ENCODE measurements at regions not wholly inside any gene's neighbourhood (a gene's known extent, or its start where the extent isn't known, plus 50 kb on each side); places are given as distances from the start of the nearest gene placed in this dataset.

GRCh38 chr17:71163813-71164122, 957.1 kb upstream of the SOX9 start:
- DNase-seq: no peak
- H3K27ac Mint-ChIP-seq: no peak overlapping the region
- H3K27me3 ChIP-seq (ENCODE audit: insufficient read depth, low read length): no peaks in the 10 kb centered on the region
- no peaks in the 10 kb centered on the region for H3K4me1 Mint-ChIP-seq
- H3K4me3 Mint-ChIP-seq: no peak overlapping the region
- ChIA-PET POLR2A (ENCODE audit: partially characterized antibody) (no interaction called here), CTCF (ENCODE audit: partially characterized antibody) (no interaction called here)
- peaks cover 0 to 2% of the 10 kb centered on the region in 2 donors for H3K27me3 Mint-ChIP-seq
- H3K27ac ChIP-seq (ENCODE audit: low read depth, low read length): no peak overlapping the region
- no peaks in the 10 kb centered on the region for H3K36me3 Mint-ChIP-seq
- H3K9me3 ChIP-seq (ENCODE audit: control insufficient read depth in 1 of 2, low read length in 2 of 2): no peaks in the 10 kb centered on the region
- no peaks in the 10 kb centered on the region for H3K4me1 ChIP-seq (ENCODE audit: insufficient read depth, low read length)
- intact Hi-C loops (cut with micrococcal nuclease): no loop called here
- no peaks in the 10 kb centered on the region for H3K36me3 ChIP-seq (ENCODE audit: insufficient read depth, low read length)
- peaks cover 0 to 3% (median 0%) of the 10 kb centered on the region in 8 donors for H3K9me3 Mint-ChIP-seq
- H3K4me3 ChIP-seq (ENCODE audit: low read length in 2 of 2): no peak overlapping the region

GRCh38 chr17:71164561-71164960, 956.3 kb upstream of the SOX9 start:
- Histone ChIP-seq H3K9me3 (ENCODE audit: control insufficient read depth in 1 of 2, low read length in 2 of 2) (no peaks in the 10 kb centered on the region), H3K4me1 (ENCODE audit: insufficient read depth, low read length) (no peaks in the 10 kb centered on the region), H3K27me3 (ENCODE audit: insufficient read depth, low read length) (no peaks in the 10 kb centered on the region), H3K4me3 (ENCODE audit: low read length in 2 of 2) (no peak overlapping the region), H3K27ac (ENCODE audit: low read depth, low read length) (no peak overlapping the region), H3K36me3 (ENCODE audit: insufficient read depth, low read length) (no peaks in the 10 kb centered on the region)
- ChIA-PET CTCF (ENCODE audit: partially characterized antibody) (no interaction called here), POLR2A (ENCODE audit: partially characterized antibody) (no interaction called here)
- Mint-ChIP-seq H3K4me3 (no peak overlapping the region), H3K27ac (no peak overlapping the region), H3K4me1 (no peaks in the 10 kb centered on the region), H3K9me3 (peaks cover 0 to 3% (median 0%) of the 10 kb centered on the region in 8 donors), H3K27me3 (peaks cover 0 to 2% of the 10 kb centered on the region in 2 donors), H3K36me3 (no peaks in the 10 kb centered on the region)
- intact Hi-C loops (cut with micrococcal nuclease): no loop called here
- DNase-seq: no peak

GRCh38 chr17:71166311-71166710, 954.5 kb upstream of the SOX9 start:
- CTCF ChIA-PET (ENCODE audit: partially characterized antibody): no interaction called here
- intact Hi-C loops (cut with micrococcal nuclease): no loop called here
- Histone ChIP-seq H3K36me3 (ENCODE audit: insufficient read depth, low read length) (no peaks in the 10 kb centered on the region), H3K27me3 (ENCODE audit: insufficient read depth, low read length) (no peaks in the 10 kb centered on the region), H3K4me1 (ENCODE audit: insufficient read depth, low read length) (no peaks in the 10 kb centered on the region), H3K4me3 (ENCODE audit: low read length in 2 of 2) (no peak overlapping the region), H3K27ac (ENCODE audit: low read depth, low read length) (no peak overlapping the region), H3K9me3 (ENCODE audit: control insufficient read depth in 1 of 2, low read length in 2 of 2) (no peaks in the 10 kb centered on the region)
- POLR2A ChIA-PET (ENCODE audit: partially characterized antibody): no interaction called here
- H3K4me3 Mint-ChIP-seq: no peak overlapping the region
- no peak overlapping the region for H3K27ac Mint-ChIP-seq
- H3K36me3 Mint-ChIP-seq: no peaks in the 10 kb centered on the region
- no peaks in the 10 kb centered on the region for H3K4me1 Mint-ChIP-seq
- peaks cover 0 to 2% of the 10 kb centered on the region in 2 donors for H3K27me3 Mint-ChIP-seq
- DNase-seq: no peak
- H3K9me3 Mint-ChIP-seq: peaks cover 0 to 5% (median 0%) of the 10 kb centered on the region in 8 donors

- peaks cover 0 to 9% (median 2%) of the 10 kb centered on the region in 8 donors for H3K9me3 Mint-ChIP-seq
- Histone ChIP-seq H3K27ac (ENCODE audit: low read depth, low read length) (no peak overlapping the region), H3K27me3 (ENCODE audit: insufficient read depth, low read length) (no peaks in the 10 kb centered on the region), H3K9me3 (ENCODE audit: control insufficient read depth in 1 of 2, low read length in 2 of 2) (no peaks in the 10 kb centered on the region), H3K4me1 (ENCODE audit: insufficient read depth, low read length) (no peaks in the 10 kb centered on the region), H3K4me3 (ENCODE audit: low read length in 2 of 2) (no peak overlapping the region), H3K36me3 (ENCODE audit: insufficient read depth, low read length) (no peaks in the 10 kb centered on the region)
- intact Hi-C loops (cut with micrococcal nuclease): no loop called here
- H3K4me1 Mint-ChIP-seq: no peaks in the 10 kb centered on the region
- H3K27ac Mint-ChIP-seq: no peak overlapping the region
- no peaks in the 10 kb centered on the region for H3K36me3 Mint-ChIP-seq
- H3K27me3 Mint-ChIP-seq: no peaks in the 10 kb centered on the region
- no peak for DNase-seq
- ChIA-PET CTCF (ENCODE audit: partially characterized antibody) (no interaction called here), POLR2A (ENCODE audit: partially characterized antibody) (no interaction called here)
- no peak overlapping the region for H3K4me3 Mint-ChIP-seq
These were observed 952.6 kb upstream of the SOX9 start for GRCh38 chr17:71168053-71168741.

- Histone ChIP-seq H3K9me3 (ENCODE audit: control insufficient read depth in 1 of 2, low read length in 2 of 2) (no peaks in the 10 kb centered on the region), H3K36me3 (ENCODE audit: insufficient read depth, low read length) (no peaks in the 10 kb centered on the region), H3K27me3 (ENCODE audit: insufficient read depth, low read length) (no peaks in the 10 kb centered on the region), H3K27ac (ENCODE audit: low read depth, low read length) (no peak overlapping the region), H3K4me1 (ENCODE audit: insufficient read depth, low read length) (no peaks in the 10 kb centered on the region), H3K4me3 (ENCODE audit: low read length in 2 of 2) (no peak overlapping the region)
- no peaks in the 10 kb centered on the region for H3K27me3 Mint-ChIP-seq
- peaks cover 0 to 9% (median 2%) of the 10 kb centered on the region in 8 donors for H3K9me3 Mint-ChIP-seq
- H3K4me3 Mint-ChIP-seq: no peak overlapping the region
- CTCF ChIA-PET (ENCODE audit: partially characterized antibody): no interaction called here
- intact Hi-C loops (cut with micrococcal nuclease): no loop called here
- no peak overlapping the region for H3K27ac Mint-ChIP-seq
- no peaks in the 10 kb centered on the region for H3K36me3 Mint-ChIP-seq
- POLR2A ChIA-PET (ENCODE audit: partially characterized antibody): no interaction called here
- DNase-seq: no peak
- H3K4me1 Mint-ChIP-seq: no peaks in the 10 kb centered on the region
These were observed 950.8 kb upstream of the SOX9 start for GRCh38 chr17:71170070-71170469.

GRCh38 chr17:71171270-71171669, 949.5 kb upstream of the SOX9 start:
- no peaks in the 10 kb centered on the region for H3K36me3 ChIP-seq (ENCODE audit: insufficient read depth, low read length)
- H3K36me3 Mint-ChIP-seq: no peaks in the 10 kb centered on the region
- intact Hi-C loops (cut with micrococcal nuclease): no loop called here
- ChIA-PET CTCF (ENCODE audit: partially characterized antibody) (no interaction called here), POLR2A (ENCODE audit: partially characterized antibody) (no interaction called here)
- DNase-seq: no peak
- H3K27ac ChIP-seq (ENCODE audit: low read depth, low read length): no peak overlapping the region
- no peak overlapping the region for H3K4me3 Mint-ChIP-seq
- no peak overlapping the region for H3K27ac Mint-ChIP-seq
- H3K27me3 ChIP-seq (ENCODE audit: insufficient read depth, low read length): no peaks in the 10 kb centered on the region
- no peaks in the 10 kb centered on the region for H3K9me3 ChIP-seq (ENCODE audit: control insufficient read depth in 1 of 2, low read length in 2 of 2)
- no peaks in the 10 kb centered on the region for H3K4me1 ChIP-seq (ENCODE audit: insufficient read depth, low read length)
- H3K9me3 Mint-ChIP-seq: peaks cover 0 to 8% (median 3%) of the 10 kb centered on the region in 8 donors
- H3K4me1 Mint-ChIP-seq: no peaks in the 10 kb centered on the region
- peaks cover 0 to 1% of the 10 kb centered on the region in 2 donors for H3K27me3 Mint-ChIP-seq
- H3K4me3 ChIP-seq (ENCODE audit: low read length in 2 of 2): no peak overlapping the region

GRCh38 chr17:71173991-71174390, 946.8 kb upstream of the SOX9 start:
- Mint-ChIP-seq H3K36me3 (no peaks in the 10 kb centered on the region), H3K4me3 (no peak overlapping the region), H3K4me1 (no peaks in the 10 kb centered on the region), H3K27ac (no peak overlapping the region), H3K9me3 (peaks cover 0 to 8% (median 2%) of the 10 kb centered on the region in 8 donors), H3K27me3 (peaks cover 0 to 1% of the 10 kb centered on the region in 2 donors)
- ChIA-PET POLR2A (ENCODE audit: partially characterized antibody) (no interaction called here), CTCF (ENCODE audit: partially characterized antibody) (no interaction called here)
- H3K4me3 ChIP-seq (ENCODE audit: low read length in 2 of 2): no peak overlapping the region
- H3K9me3 ChIP-seq (ENCODE audit: control insufficient read depth in 1 of 2, low read length in 2 of 2): no peaks in the 10 kb centered on the region
- no peaks in the 10 kb centered on the region for H3K36me3 ChIP-seq (ENCODE audit: insufficient read depth, low read length)
- no peak for DNase-seq
- intact Hi-C loops (cut with micrococcal nuclease): no loop called here
- no peak overlapping the region for H3K27ac ChIP-seq (ENCODE audit: low read depth, low read length)
- no peaks in the 10 kb centered on the region for H3K4me1 ChIP-seq (ENCODE audit: insufficient read depth, low read length)
- no peaks in the 10 kb centered on the region for H3K27me3 ChIP-seq (ENCODE audit: insufficient read depth, low read length)

GRCh38 chr17:71176331-71176730, 944.5 kb upstream of the SOX9 start:
- H3K9me3 Mint-ChIP-seq: peaks cover 0 to 8% (median 2%) of the 10 kb centered on the region in 8 donors
- H3K4me1 ChIP-seq (ENCODE audit: insufficient read depth, low read length): no peaks in the 10 kb centered on the region
- H3K27me3 Mint-ChIP-seq: peaks cover 0 to 1% of the 10 kb centered on the region in 2 donors
- H3K9me3 ChIP-seq (ENCODE audit: control insufficient read depth in 1 of 2, low read length in 2 of 2): no peaks in the 10 kb centered on the region
- ChIA-PET POLR2A (ENCODE audit: partially characterized antibody) (no interaction called here), CTCF (ENCODE audit: partially characterized antibody) (no interaction called here)
- no peaks in the 10 kb centered on the region for H3K36me3 ChIP-seq (ENCODE audit: insufficient read depth, low read length)
- H3K4me3 Mint-ChIP-seq: no peak overlapping the region
- no peak for DNase-seq
- intact Hi-C loops (cut with micrococcal nuclease): no loop called here
- H3K27ac Mint-ChIP-seq: no peak overlapping the region
- no peak overlapping the region for H3K27ac ChIP-seq (ENCODE audit: low read depth, low read length)
- H3K36me3 Mint-ChIP-seq: no peaks in the 10 kb centered on the region
- no peak overlapping the region for H3K4me3 ChIP-seq (ENCODE audit: low read length in 2 of 2)
- H3K27me3 ChIP-seq (ENCODE audit: insufficient read depth, low read length): no peaks in the 10 kb centered on the region
- H3K4me1 Mint-ChIP-seq: no peaks in the 10 kb centered on the region

Measured in CD4-positive, alpha-beta memory T cell (primary cell).